ENCODE measurements at regions not wholly inside any gene's neighbourhood (a gene's known extent, or its start where the extent isn't known, plus 50 kb on each side); places are given as distances from the start of the nearest gene placed in this dataset.

DNA sequence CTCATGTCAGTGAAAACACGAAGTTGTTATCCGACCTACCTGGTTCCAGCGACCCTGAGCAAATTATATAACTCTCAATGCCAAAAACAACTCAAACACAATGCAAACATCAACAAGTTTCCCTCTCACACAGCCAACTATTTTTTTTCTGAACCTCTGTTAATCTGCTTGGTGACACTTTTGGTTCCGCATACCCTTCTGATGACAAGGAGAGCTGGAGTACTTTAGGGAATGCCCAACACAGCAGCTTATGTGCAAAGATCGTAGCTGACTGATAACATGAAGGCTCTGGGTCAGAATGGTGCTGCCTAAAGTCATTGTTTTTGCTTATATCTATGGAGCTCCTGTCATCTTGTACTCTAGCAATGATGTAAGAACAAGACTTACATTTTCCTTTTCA is 72.7 kb upstream of the CCDC68 start:
- DNase-seq, result no peak

DNA sequence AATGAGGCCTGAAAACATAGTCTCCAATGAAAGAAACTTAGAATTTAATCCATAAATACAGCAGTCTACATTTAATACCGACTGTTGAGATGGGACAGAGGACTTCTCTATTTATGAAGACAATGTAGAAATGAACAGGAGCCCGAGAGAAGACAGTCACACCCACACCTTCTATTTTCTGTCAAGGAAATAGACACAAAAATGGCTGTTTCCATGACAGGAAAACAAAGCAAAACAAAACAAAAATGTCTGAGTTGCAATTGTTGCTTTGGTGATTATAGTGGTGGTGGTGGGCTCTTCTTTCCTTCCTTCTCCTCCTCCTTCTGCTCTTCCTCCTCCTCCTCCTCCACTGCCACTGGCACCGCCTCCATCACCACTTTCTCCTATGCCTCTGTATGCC is 72.3 kb upstream of the CCDC68 start:
- no peak for DNase-seq

DNA sequence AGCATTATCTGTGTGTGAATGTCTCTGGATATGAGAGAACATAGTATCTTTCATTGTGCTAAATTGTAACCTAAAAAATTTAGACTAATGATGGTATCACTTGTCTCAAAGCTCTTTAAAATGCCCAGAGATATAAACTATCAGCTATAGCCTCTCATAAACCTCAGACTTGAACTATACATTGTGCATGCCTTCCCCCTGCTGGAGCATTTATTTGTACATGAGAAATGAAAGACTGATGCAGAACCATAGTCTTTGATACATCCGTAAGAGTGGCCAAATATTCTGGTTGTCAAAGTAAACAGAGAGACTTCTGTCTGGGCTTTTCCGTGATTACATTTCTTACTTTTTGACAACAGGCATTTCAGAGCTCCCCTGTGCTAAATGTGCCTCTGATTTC is 71.9 kb upstream of the CCDC68 start:
- no peak for DNase-seq

DNA sequence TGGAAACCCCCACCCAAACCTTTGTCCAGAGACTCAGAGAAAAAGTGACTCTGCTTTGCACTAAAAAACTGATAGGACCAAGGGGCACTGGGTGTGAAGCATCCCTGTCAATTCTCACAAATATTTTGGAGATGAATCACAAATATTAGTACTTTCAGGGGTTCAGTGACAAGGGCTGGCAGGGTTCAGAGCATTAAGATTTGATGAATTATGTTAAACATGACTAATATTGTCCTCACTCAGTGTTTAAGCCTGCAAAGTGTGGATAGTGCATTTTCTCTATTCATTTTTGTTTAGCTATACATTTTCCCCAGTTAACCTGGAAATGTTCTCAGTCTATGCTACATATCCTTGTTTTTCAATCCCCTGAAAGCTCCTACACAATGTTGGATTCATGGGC is 65.3 kb upstream of the CCDC68 start:
- DNase-seq, result no peak

DNA sequence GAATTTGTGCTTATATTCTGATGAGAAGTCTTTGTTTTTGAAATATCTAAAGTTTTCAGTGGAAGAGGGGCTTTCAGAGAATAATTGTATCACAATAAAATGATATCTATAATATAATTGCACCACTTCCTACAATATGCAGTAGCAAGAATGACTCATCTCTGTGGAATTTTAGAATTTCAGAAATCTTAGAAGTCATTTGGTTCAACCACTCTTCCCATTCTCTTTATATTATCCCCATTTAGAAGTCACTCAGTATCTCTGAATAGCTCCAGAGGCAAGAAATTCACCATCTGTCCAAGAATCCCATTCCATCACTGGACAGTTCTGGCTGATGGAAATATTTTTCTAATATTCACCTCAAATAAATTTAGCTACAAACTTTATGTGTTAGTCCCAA is 59.3 kb upstream of the CCDC68 start:
- DNase-seq, result no peak

DNA sequence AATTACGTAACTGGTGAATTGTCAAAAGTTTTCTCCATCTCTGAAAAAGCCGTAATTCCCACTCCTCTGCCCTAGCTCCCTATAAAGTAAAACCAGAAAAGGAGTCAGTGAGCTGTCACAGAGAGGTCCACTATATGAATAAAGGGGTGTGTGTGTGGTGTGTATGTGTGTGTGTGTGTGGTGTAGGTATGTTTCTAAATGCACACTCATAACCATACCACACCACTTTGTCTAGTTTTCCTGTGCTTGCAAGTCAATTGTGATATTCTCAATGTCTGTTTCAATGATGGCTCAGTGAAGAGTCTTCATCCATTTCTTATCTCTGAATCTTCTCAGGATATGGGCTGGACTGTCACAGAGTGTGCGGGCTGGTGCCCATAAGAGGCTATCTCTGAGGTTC is 54.8 kb upstream of the CCDC68 start:
- no peak for DNase-seq

DNA sequence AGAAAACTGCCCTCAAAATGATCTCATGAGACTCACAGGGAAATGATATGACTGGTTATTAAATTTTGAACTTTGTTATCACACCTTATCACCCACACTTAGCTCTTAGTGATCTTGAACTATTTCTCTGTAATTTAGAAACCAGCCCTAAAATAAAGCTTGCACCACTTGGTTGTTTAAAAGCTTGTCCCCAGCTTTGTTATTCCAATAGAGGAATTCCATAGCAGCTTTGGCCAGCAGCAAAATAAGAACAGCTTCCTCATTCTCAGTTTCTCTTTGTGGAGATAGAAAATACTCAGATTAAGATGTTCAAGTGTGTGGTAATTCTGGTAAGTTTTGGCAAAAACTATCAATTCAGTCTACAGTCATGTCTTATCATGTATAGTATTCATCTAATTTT is 54.4 kb upstream of the CCDC68 start:
- DNase-seq, result no peak

DNA sequence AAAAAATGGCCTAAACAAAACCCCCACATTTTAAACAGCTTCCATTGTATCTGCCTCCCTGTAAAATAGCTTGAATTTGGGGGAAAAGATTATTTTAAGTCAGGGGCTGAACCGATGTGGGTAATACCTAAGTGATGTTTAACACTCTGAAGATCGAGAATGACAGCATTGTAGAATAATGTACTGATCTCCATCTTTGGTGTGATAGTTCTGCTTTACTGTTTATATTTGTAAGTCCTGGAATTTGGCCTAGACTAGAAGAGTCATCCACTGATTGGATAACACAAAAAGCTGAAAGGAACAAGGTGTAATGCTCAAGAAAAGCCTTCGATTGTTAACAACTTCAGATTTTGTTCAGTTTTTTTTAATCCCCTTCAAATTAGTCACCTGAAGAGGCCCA is 53.8 kb upstream of the CCDC68 start:
- no peak for DNase-seq

DNA sequence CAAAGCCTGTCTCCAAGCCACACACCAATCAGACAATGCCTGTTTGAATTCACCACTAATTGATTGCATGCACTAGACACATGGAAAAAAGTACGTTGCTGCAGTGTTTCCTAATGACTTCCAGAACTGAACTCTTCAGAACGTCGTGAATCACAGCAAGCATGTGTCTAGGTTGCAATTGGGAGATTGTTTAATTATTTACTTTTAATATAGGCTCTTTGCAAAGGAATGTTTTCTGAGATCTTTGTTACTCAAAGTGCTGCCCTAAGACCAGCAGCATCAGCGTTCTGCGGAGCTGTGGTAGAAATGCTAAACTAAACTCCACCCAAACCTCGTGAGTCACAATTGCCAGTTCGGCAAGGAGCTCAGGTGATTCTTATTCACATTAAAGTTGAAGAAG is 52.7 kb upstream of the CCDC68 start:
- DNase-seq, result no peak

Measured in bone marrow (tissue), 2 donors.